NCI-H2029 treated with DMSO at 0.1 percent for 48 hours (cell line): ENCODE measurements at regions not wholly inside any gene's neighbourhood (a gene's known extent, or its start where the extent isn't known, plus 50 kb on each side); places are given as distances from the start of the nearest gene placed in this dataset.

Experiments
- DNase-seq: peaks from one replicate; lab custom pipeline; 2025; lab: John Stamatoyannopoulos, UW

DNA sequence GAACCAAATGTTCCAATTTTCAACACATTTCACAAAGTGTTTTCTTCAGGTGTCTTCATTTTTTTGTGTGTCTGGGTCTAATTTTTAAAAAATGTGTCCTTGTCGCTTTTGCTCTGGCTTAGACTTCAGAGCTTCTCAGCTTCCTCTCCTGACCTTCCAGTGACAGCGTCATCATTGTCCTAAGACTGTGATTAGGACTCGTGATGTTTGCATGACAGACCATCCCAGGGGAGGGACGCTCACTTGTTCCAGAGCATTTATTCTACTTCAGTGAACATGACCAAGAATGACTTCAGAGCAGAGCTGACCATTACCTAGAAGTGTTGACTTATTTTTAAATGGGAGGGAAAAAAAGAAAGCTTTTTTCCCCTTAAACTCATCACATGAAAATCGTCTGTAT is 591.9 kb downstream of the IRS1 start:
- DNase-seq: no peak

DNA sequence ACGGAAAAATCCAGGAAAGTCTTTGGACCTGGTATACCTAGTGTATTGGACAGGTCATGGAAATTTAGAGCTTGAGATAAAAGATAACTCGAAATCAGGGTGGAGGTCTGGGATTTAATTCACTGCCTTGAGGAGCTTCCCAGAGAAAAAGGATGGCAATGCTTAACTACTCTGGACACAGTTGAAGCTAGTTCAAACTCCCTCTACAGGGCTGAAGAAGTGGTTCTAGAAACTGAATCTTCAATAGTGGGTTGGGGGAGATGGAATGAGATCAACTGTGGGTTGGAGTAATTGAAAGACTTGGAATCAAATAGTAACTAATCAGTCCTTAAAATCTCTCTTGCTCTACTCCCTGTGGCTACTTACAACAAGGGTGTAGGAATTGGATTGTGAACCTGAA is 600.1 kb downstream of the IRS1 start:
- no peak for DNase-seq

DNA sequence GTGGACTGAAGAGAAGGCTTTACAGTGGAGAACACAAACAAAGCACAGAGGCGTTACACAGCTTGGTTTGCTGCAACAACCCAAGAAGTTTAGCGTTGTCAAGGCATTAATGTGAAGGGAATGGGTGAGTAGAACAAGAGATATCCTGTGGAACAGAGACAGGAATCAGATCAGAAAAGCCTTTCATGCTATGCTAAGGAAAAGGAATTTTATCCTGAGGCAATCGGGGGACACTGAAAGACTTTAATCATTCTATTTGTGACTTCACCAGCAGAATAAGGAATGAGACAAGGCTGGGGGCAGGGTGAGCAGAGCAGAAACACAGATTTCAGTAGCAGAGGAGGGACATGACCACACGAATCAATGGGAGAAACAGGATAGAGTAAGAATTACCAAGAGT is 600.7 kb downstream of the IRS1 start:
- DNase-seq: no peak

DNA sequence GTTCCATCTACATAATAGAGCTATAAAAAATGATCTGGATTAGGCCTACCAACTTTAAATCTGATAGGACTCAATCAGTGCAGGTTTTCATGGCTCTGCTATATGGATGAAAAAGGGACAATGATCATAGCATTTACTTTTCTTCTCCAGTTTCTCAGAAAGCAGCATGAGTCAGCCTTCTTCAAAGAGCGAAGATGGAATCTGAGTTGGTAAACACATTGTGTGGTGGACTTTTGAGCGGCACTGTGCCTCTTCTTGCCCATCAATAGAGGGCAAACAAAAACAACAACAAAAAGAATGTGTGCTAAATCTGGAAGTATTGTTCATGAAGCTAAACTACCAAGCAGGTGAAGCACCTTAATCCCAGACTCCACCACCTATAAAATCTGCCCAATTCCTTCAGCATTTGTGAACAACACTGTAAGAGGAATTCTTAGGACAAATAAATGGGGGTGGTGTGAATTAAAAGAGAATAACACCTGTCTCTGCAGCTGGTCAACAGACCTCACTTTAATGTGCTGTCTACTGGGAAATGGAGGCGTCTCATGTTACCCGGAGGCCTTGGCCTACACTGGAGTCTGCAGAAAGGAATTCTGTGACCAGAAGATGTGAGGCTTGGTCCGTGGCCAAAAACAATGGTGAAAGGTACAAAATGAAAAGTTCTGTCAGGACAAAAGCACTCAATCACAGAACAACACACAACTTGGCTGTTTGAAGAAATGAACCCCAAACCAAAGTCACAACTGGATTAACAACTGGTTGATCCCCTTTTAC is 609.0 kb downstream of the IRS1 start:
- DNase-seq: no peak

DNA sequence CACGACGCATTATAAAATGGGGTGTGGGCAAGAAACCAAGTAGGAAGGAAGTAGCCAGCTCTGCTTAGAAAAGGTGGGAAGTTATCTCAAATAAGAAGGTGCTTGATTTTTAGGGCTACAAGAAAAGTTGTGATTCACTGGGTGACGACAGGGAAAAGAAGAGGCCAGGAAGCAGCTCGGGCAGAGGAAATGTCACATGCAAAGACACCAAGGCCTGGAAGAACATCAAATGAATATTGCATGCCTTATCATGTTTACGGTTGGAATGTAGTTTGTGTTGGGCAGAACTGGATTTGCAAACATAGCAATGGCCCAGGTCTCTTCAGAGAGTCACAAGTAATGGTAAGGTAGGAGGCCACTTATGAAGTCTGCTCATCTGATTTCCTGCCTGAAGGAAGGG is 610.6 kb downstream of the IRS1 start:
- no peak for DNase-seq

DNA sequence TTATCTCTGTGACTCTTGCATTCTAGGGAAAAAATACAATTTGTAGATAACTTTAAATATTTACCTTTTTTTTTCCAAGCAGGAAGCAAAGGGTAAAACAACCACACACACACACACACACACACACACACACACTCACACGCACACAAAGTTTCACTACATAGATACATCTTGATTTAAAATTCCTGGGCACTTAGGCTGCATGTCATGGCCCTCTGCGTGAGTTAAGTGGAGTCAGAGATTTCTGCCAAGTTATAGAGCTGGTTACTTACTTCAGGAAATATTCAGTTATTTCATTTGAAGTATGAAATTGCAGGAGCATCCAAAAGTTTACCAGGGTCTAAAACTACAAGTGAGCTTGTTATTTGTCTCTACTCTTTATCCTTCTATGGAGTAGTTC is 612.0 kb downstream of the IRS1 start:
- DNase-seq: no peak

DNA sequence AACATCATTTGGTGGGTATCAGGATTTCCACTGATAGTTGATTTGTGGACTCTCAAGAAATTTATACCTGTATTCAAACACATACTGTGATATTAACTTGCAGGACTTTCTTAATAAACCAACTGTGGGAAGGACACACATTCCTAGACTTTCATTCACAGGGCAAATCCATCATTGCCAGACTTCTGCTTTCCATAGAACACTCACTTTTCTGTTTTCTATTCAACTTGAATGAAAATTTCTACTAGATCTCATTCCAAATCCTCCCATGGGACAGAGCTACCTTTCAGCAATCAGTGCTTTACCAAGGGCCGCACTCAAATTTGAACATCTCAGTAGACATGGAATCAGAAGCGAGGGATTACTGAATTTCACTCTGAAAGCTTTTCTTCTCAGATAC is 612.5 kb downstream of the IRS1 start:
- no peak for DNase-seq

DNA sequence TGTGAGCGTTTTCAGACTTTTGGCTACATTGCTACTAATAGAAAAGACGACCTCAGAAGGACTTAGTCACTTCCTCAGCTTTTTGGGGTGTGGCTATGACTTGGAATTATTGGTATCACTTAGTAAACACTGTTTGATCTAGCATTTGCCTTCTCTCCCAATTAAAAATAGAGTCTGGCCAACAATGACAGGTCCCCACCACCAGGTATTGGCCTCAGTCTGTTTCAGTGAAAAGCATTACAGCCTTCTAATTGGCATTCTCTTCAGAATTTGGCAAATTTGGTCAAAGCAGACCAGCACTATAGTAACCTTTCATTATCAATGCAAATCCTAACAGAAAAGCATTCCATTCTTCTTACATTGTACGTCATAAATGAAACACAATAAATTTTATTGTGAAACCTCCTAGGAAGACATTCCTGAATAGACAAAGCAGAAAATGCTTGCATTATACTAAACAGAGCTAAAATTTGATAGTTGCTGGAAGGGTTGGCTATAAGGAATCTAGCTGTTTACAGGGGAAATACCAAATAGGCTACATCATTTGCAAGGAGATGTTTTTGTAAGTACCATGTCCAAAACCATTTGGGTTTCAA is 613.9 kb downstream of the IRS1 start:
- DNase-seq: no peak

DNA sequence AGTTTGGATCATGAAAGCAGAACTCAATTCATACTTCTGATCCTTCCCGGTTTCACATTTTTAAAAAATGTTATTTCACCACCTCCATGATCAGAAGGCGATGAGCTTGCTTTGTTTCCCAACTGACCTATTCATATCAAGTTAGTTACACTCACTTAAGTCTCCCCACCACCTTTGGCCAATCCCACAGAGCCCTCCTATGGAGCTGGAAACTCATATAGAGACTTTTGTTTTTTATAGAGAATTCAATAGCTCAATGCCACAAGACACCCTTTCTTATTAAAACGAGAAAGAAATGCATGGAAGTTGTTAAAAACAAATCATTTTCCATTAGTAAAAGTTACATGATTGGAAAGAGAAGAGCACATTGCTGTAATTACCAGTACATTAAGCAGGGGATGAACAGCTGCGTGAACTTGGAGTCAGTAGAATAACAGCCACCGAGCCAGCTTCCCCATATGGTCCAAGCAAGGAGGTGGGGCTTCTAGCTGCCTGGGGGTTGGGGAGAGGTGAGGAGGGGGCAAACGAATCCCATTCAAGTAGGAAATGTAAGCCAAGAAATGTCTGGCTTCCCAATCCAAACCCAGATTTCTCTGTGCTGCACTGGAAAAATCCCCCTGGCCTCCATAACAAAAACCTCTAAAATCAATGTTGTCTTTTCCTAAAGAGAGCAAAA is 614.5 kb downstream of the IRS1 start:
- no peak for DNase-seq

DNA sequence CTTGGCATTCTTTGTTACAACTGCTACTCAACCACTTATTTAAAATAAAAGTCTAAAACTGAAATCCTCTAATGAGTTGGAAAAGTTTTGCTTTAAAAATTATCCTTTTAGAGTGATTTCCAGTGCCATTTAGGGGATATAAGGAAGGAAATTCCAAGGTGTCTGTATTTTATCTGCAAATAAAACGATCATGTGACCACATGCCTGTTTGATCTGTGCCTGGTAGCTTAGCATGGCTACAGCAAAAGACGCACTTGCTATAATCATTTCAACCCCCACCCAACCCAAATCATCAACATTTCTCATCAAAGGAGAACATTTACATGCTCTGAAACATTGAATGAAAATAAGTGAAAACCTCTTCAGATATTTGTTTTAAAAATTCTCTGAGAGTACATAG is 615.1 kb downstream of the IRS1 start:
- no peak for DNase-seq

DNA sequence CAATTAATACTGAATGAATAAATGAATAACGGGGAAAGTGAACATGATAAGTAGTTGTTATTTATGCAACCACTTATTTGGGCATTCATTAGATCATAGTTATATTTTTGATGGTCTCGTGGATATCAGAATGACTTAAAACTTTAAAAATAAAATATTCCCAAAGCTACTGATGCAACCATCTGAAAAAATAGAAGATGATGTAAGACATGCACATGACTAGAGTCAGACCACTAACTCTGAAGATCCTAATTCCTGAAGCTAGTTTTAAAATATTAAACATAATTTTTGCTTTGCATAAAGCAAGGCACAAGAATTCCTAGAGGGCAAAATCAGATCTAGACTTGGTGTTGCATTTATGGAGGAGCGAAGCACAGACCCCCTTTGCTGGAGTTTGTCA is 616.1 kb downstream of the IRS1 start:
- no peak for DNase-seq

DNA sequence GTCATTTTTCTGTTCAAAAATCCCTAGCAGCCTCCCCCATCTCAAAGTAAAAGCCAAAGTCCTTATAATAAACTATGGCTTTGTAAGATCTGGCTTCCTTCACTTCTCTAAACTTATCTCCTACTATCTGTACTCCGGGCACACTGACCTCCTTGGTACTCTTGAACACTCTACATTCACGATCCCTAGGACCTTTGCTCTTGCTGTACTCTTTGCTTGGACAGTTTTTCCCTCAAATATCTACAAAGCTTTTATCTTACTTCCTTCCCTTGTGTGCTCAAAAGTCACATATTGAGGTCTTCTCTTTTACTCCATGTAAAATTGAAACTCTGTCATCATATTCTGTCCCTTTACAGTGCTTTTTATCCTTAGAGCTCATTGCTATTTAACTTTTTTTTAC is 616.6 kb downstream of the IRS1 start:
- DNase-seq: no peak

DNA sequence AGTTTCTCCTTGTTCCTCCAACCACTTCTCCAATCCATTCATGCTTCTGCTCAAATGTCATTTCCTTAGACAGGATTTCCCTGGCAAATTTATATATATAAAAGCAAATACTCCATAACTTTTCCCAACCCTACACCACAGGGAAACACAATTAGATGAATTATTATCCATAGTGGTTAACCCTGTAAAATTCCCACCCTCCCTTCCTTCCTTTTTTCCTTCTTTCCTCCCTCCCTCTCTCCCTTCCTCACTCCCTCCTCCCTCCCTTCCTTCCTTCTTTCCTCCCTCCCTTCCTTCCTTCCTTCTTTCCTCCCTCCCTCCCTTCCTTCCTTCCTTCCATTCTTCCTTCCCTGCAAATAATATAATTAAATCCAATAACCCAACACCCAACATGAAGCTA is 617.7 kb downstream of the IRS1 start:
- DNase-seq: no peak

DNA sequence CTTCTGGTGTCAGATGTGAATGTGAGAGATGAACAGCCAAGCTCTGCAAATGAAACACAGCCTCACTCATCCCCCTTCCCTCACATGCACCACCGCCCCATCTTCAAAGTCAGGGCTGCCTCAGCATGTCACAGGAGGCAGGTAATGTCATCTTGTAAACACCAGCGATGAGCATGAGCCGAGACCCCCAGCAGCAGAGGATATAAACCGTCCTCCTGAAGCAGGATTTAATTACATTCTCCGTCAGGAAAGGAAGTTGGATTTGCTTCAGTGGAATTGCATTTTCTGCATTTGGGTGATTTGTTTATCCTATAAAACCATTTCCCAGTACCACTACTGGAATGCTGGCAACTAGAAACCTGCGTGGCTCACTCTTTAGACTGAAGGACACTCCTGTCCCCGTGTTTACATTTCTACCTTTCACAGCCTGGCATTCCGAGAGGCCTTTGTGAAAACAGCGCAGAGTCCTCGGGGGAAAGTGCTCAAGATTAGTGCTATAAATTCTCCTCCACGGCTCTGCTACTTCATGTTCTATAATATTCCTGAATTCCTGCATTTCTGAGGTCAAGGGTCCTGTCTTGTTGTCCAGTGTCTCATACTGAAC is 619.2 kb downstream of the IRS1 start:
- DNase-seq: no peak

DNA sequence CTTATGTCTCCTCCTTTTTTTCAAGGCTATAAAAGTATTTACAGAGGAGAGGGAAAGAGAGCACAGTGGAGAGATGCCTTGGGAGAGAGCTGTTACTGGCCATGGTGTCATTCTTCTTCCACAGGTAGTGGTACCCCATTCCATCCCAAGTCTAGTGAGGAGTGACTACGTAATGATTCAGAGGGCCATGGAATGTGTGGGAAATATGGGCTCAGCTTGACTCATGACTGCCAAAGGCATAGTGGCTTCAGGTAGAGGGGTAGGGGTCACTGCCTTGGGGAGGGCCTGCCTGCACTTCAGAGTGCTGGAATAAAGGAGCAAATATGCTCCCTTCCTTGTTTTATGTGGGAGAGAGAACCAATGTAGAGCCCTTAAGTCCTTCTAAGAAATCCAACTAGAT is 620.6 kb downstream of the IRS1 start:
- no peak for DNase-seq

DNA sequence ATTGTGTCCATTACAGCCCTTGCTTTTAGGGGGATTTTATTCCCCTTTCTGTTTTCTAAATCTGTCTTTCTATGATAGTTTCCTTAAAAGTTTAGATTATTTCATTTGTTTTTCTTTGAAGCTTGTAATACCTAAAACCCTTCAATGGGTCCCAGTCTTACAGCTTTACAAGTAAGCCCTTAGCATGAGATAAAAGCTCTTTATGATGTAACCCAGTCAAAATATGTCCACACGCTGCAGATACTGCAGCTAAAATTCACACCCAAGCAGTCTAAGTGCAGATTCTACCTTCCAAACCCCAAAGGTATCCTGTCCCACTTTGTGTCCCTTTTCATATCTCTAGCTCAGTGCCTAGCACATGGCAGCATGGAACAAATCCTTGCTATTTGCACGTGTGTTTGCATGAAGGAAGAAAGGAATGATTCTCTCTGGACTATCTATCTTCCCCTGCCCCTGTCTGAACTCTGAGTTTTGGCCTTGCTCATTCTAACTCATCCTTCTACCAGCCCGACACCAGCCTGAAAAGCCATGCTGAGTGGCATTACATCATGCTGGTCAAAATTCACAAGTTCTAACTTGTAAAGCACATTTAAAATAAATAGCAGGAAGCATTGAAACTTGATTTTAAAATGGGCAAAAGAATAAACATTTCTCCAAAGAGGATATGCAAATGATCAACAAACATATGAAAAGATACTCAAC is 623.2 kb downstream of the IRS1 start:
- DNase-seq: no peak

DNA sequence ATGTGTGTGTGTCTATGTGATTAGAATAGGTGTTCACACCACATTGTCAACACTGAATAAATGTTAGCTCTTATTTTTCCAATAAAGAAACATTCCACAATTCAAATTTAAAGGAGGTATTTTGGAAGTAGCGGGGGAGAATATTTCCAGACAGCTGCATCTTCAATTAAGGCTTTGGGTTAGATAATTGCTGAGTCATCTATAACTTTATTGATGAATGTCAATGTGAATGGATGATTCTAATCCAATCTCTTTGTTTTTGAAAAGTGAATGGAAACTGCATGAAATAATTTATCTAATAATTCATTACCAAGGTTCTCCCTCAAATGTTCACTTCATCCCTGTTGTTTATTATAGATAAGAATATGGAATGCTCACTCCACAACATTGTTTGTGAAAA is 625.2 kb downstream of the IRS1 start:
- no peak for DNase-seq

DNA sequence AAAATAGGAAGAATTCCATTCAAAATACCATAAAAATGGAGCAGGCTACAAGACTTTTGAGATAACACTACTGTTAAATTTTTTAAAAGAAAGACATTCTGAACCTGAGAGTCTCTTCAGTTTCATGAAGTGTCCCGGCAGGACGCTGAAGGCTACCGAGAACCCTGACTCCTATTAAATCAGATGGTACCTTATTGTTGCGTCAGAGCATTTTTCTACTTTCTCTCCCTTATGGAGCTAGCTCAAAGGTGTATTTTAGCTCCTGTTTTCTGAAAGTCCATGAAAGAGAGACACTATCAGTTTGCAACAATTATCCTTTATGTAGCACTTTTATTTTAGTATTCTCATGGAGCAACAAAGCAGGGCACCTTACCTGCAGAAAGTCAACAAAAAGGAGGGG is 626.7 kb downstream of the IRS1 start:
- DNase-seq: no peak

DNA sequence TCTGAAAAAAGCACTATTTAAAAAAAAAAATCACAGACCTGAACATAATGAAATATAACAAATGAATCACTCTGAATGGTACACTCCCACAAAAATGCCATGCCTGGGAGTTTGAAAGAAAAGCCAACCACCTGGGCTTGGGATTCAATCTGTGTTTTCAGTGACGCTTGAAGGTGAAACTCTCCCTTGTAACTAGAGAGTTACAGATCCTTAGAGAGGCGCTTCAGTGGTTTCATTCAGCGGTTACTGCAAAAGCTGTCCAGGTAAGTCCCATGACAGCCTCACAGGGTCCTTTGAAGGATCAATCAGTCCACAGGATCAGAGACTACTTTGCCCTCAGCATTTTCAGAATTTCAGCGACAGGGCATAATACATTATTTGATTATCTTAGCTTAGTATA is 627.3 kb downstream of the IRS1 start:
- no peak for DNase-seq

DNA sequence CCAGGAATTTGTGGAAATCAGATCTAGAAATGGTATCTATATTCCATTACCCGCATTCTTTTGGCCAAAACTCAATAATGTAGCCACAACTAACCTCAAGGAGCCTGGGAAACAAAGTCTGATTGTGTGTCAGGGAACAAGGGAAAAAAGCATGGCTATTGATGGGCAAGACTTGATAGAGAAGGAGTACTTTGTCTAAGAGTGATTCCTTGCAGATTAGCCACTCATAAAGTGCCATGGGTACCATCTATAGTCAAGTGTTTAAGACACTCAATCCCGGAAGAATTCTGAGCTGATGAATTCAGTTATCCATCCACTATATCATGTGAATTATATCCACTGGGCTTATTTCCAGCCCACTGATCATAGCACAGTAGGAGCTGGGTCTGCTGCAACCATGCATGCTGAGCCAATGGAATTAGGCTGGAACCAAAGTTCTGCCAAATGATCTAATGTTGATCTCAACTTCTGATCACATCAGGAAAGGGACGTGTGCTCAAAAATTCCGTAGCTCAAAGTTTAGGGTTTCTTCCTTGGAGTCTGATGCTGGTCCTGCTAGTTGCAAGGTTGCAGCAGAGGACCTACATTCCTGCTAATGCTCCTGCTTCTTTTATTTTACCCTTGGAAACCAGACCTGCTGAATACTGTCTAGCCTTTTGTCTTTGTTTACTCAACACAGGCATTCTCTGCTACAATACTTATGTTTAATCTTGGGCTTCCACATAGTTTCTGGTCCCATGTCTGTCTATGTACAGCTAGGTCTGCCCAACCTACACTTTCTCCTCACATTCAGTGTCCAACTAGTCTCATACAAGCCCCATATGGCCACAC is 629.7 kb downstream of the IRS1 start:
- DNase-seq: no peak

DNA sequence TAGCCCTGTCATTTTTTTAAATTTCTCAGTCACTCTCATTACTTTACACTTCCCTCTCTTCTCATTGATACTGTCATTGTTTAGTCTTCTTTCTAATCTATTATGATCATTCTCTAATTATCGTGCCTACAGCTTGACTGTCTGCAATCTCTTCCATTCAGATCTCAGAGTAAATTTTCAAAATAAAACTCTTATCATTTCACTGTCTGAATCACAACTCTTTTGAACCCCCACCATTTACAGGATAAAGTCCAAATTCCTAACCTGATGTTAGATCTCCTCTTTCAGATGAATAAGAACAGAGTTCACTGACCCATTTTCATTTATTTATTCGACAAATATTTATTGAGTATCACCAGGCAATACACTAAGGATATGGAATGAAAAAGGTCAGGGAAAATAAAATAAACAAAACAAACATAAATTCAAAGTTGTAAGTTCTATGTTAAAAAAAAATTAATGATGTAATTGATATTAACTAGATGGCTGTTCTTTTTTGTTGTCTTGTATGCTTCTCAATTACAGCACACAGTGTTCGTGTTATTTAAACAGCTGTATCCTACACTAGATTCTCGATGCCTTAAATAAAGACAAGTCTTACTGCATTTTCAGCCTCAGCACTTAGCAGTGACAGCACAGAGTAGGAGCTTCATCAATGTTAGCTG is 631.0 kb downstream of the IRS1 start:
- DNase-seq: no peak
